ENCODE measurements at regions not wholly inside any gene's neighbourhood (a gene's known extent, or its start where the extent isn't known, plus 50 kb on each side); places are given as distances from the start of the nearest gene placed in this dataset.

DNA sequence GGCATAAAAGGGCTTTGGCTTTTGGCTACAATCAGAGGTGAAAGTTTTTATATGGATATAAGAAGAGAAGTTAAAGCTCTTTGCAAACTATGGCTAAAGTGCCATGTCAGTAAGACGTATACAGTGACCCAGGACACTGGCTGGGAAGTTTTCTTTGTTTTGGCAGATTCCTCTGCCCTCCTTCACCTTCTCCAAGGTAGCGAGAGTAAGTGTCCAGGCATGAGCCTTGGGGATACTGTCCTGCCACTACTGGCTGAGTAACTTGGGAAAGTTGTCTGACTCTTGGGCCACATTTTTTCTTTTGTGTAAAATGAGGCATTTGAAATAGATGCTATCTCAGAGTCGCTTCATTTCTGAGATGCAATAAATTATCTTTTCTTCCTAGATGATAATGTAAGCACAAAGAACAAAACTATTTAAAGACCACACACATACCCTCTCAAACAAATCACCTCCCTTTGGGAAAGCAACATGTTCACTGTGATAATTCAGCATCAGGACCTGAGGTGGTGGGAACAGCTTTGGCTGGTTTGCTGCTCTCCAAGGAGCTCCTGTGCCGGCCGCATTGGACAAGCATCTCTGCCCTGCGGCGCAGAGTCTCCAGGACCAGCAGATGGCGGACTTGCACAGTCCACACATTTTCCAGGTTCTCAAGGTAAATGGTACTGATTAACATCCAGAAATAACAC lies 106.3 kb downstream of the PTCSC3 start:
- peak overlapping the region; percentile 47 for H3K27ac ChIP-seq (ENCODE audit: poor library complexity, severe bottlenecking)
- DNase-seq (ENCODE audit: low spot score) (peak; percentile 84), ATAC-seq (ENCODE audit: low read depth) (peak; percentile 72)
- no peak overlapping the region for H3K4me3 ChIP-seq (ENCODE audit: severe bottlenecking)
- H3K27me3 ChIP-seq (ENCODE audit: insufficient read depth, poor library complexity, severe bottlenecking): no peaks in the 10 kb centered on the region
- no peaks in the 10 kb centered on the region for H3K9me3 ChIP-seq (ENCODE audit: severe bottlenecking)
- H3K4me1 ChIP-seq (ENCODE audit: insufficient read depth, poor library complexity, severe bottlenecking): peaks cover 23% of the 10 kb centered on the region
- TF ChIP-seq CTCF (IDR thresholded peaks at IDR 0.05; ENCODE audit: poor library complexity, severe bottlenecking): peak; percentile 93
- no peaks in the 10 kb centered on the region for H3K36me3 ChIP-seq (ENCODE audit: low read depth)

DNA sequence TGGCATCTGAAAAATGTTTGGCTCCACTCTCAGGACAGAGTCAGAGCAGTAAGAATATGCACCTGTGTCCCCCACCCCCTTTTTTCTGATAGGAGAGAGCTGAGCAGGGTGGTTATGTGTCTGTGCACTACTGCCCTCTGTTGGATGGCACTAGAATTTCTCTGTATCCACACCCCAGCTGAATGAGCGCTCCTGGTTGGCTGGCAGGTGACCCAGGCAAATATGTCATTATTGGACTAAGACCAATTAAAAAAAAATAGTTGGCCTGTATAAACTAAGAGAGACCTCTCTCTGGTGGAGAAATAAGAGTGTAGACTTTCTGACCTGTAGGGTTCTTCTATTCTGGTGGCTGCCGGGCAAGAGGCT lies 107.0 kb downstream of the PTCSC3 start:
- peak overlapping the region; percentile 47 for H3K27ac ChIP-seq (ENCODE audit: poor library complexity, severe bottlenecking)

GRCh38 chr14:36068777-36069534 lies 107.6 kb downstream of the PTCSC3 start:
- Histone ChIP-seq H3K27me3 (ENCODE audit: insufficient read depth, poor library complexity, severe bottlenecking) (no peaks in the 10 kb centered on the region), H3K36me3 (ENCODE audit: low read depth) (no peaks in the 10 kb centered on the region), H3K4me1 (ENCODE audit: insufficient read depth, poor library complexity, severe bottlenecking) (peaks cover 23% of the 10 kb centered on the region), H3K4me3 (ENCODE audit: severe bottlenecking) (no peak overlapping the region), H3K9me3 (ENCODE audit: severe bottlenecking) (no peaks in the 10 kb centered on the region), H3K27ac (ENCODE audit: poor library complexity, severe bottlenecking) (peak overlapping the region; percentile 47)
- peak; percentile 81 for ATAC-seq (ENCODE audit: low read depth)
- DNase-seq (ENCODE audit: low spot score): no peak
- TF ChIP-seq CTCF (IDR thresholded peaks at IDR 0.05; ENCODE audit: poor library complexity, severe bottlenecking): no peak

More for the DNA sequence above, 107.0 kb downstream of the PTCSC3 start:
- ATAC-seq (ENCODE audit: low read depth) (peak; percentile 48), DNase-seq (ENCODE audit: low spot score) (no peak)
- Histone ChIP-seq H3K27me3 (ENCODE audit: insufficient read depth, poor library complexity, severe bottlenecking) (no peaks in the 10 kb centered on the region), H3K4me3 (ENCODE audit: severe bottlenecking) (no peak overlapping the region), H3K9me3 (ENCODE audit: severe bottlenecking) (no peaks in the 10 kb centered on the region), H3K4me1 (ENCODE audit: insufficient read depth, poor library complexity, severe bottlenecking) (peaks cover 23% of the 10 kb centered on the region), H3K36me3 (ENCODE audit: low read depth) (no peaks in the 10 kb centered on the region)
- peak; percentile 70 for TF ChIP-seq CTCF (IDR thresholded peaks at IDR 0.05; ENCODE audit: poor library complexity, severe bottlenecking)

DNA sequence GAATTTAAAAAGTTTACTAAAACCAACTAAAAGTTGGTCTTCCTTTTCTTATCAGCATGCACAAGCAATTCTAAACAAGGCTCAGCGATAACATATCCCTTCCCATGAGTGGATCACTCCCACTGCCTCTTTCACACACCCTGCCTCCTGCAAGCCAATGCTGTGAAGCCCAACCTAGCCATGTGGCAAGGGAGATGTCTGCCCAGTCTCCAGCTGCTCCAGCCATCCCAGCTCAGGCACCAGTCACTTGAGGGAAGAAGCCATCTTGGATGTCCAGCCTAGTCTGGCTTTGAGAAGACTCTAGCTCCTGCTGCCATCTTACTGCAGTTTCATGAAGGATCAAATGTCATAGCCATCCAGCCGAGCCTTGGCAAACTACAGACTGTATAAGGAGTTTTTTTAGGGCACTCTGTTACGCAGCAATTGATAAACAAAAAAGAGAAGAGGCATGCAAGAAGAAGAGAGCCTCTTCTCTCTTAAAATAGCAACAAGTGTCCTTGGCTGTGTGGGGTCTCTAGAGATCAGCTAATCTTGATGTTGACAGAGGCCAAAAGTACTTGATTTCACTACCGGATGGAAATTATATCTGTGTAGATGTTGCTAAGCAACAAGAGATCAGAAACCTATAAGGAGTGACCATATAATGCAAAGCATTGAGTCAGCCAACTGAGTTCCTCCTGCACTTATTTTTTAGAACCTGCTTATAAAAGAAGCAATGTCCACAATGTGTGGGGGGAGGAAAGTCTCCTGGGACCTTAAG lies 108.9 kb downstream of the PTCSC3 start:
- no peak for ATAC-seq (ENCODE audit: low read depth)
- Histone ChIP-seq H3K27me3 (ENCODE audit: insufficient read depth, poor library complexity, severe bottlenecking) (no peaks in the 10 kb centered on the region), H3K4me3 (ENCODE audit: severe bottlenecking) (no peak overlapping the region), H3K9me3 (ENCODE audit: severe bottlenecking) (no peaks in the 10 kb centered on the region), H3K36me3 (ENCODE audit: low read depth) (no peaks in the 10 kb centered on the region), H3K27ac (ENCODE audit: poor library complexity, severe bottlenecking) (peak overlapping the region; percentile 47), H3K4me1 (ENCODE audit: insufficient read depth, poor library complexity, severe bottlenecking) (peaks cover 23% of the 10 kb centered on the region)
- no peak for DNase-seq (ENCODE audit: low spot score)
- TF ChIP-seq CTCF (IDR thresholded peaks at IDR 0.05; ENCODE audit: poor library complexity, severe bottlenecking): no peak
